GM12878 (cell line): ENCODE measurements at regions not wholly inside any gene's neighbourhood (a gene's known extent, or its start where the extent isn't known, plus 50 kb on each side); places are given as distances from the start of the nearest gene placed in this dataset.

Experiments
- ATAC-seq: fragments of 200-7000 bp; cut with Tn5 transposase; 3 replicates; pipeline ENCODE4 v1.9.1; 2020; ENCODE audit warnings: mild to moderate bottlenecking, moderate library complexity
- BruUV-seq: library from RNA; stranded (reverse); fragments of 400-500 nt; replicated peaks from 2 replicates; lab custom pipeline; 2021; lab: Mats Ljungman, UMichigan
- CTCF ChIA-PET: fragments of 300-600 bp; sonication (Branson Sonifier 250); formaldehyde crosslinking; extraction: SDS; loops from one replicate; lab custom pipeline; 2021; ENCODE audit warnings: inconsistent platforms; lab: Yijun Ruan, JAX
- POLR2A ChIA-PET: fragments of 350-600 bp; formaldehyde crosslinking; extraction: SDS; loops from one replicate; lab custom pipeline; 2021; ENCODE audit warnings: inconsistent platforms; lab: Charles Lee
- RAD21 ChIA-PET: fragments of 300-600 bp; sonication (Branson Sonifier 250); formaldehyde crosslinking; loops from one replicate; lab custom pipeline; 2023; ENCODE audit warnings: antibody characterized with exemption; ENCODE audit not compliant: unreplicated experiment; lab: Charles Lee
- SMC1A ChIA-PET: fragments of 300-600 bp; sonication (Branson Sonifier 250); formaldehyde crosslinking; loops from one replicate; lab custom pipeline; 2023; ENCODE audit not compliant: unreplicated experiment, uncharacterized antibody; lab: Charles Lee
- DNase-seq: peaks from one replicate; pipeline ENCODE4 v3.0.0-alpha.2; 2011; ENCODE audit warnings: low read depth, low spot score
- FAIRE-seq: peaks from 3 replicates; lab custom pipeline; 2011; peaks lifted over from hg19 to GRCh38; lab: Jason Lieb, UNC
- H2AFZ ChIP-seq: 2 replicates; pipeline ENCODE4 v1.6.0; 2011; ENCODE audit warnings: low read depth, low read length, control low read depth; ENCODE audit not compliant: control insufficient read depth
- H3K27ac ChIP-seq: 2 replicates; pipeline ENCODE4 v1.5.1; 2011; ENCODE audit warnings: control low read depth; ENCODE audit not compliant: control insufficient read depth, insufficient read depth
- H3K27me3 ChIP-seq, 2 experiments: replicated peaks in 1 of 2; 2 replicates each; pipeline versions ENCODE4 v1.6.0 to v1.6.1; 2011; ENCODE audit warnings: low read length in 1 of 2; ENCODE audit not compliant: control insufficient read depth in 2 of 2, insufficient read depth in 2 of 2
- H3K36me3 ChIP-seq, 2 experiments: 2 replicates each; pipeline ENCODE4 v1.5.1; 2011; ENCODE audit warnings: low read length in 1 of 2; ENCODE audit not compliant: control insufficient read depth in 2 of 2, insufficient read depth in 2 of 2
- H3K4me1 ChIP-seq: 2 replicates; pipeline ENCODE4 v1.6.1; 2011; ENCODE audit warnings: mild to moderate bottlenecking, low read length, moderate library complexity, mixed read lengths; ENCODE audit not compliant: control insufficient read depth, insufficient read depth
- H3K4me2 ChIP-seq: 2 replicates; pipeline ENCODE4 v1.6.0; 2011; ENCODE audit warnings: control low read depth; ENCODE audit not compliant: control insufficient read depth, insufficient read depth
- H3K4me3 ChIP-seq: fragments of 200-600 bp; sonication (generic); 2 replicates; pipeline ENCODE4 v1.5.1; 2016
- H3K79me2 ChIP-seq: 2 replicates; pipeline ENCODE4 v1.6.0; 2011; ENCODE audit warnings: low read length; ENCODE audit not compliant: control insufficient read depth, insufficient read depth
- H3K9ac ChIP-seq: 2 replicates; pipeline ENCODE4 v1.8.0; 2011; ENCODE audit warnings: low read length, control low read depth, mixed read lengths; ENCODE audit not compliant: control insufficient read depth, insufficient read depth
- H3K9me3 ChIP-seq: replicated peaks from 3 replicates; pipeline ENCODE4 v1.5.1; 2011; ENCODE audit warnings: mild to moderate bottlenecking, low read length; ENCODE audit not compliant: control insufficient read depth, insufficient read depth
- H4K20me1 ChIP-seq: 2 replicates; pipeline ENCODE4 v1.6.0; 2011; ENCODE audit not compliant: control insufficient read depth, insufficient read depth
- ATF7 ChIP-seq: fragments of 450-650 bp; IDR thresholded peaks from 2 replicates; pipeline ENCODE4 v1.6.1; 2016; ENCODE audit warnings: low read depth, mild to moderate bottlenecking
- BACH1 ChIP-seq: fragments of 450-650 bp; IDR thresholded peaks from 2 replicates; pipeline ENCODE4 v1.6.1; 2017; ENCODE audit warnings: mild to moderate bottlenecking, borderline replicate concordance
- BCL11A ChIP-seq: IDR thresholded peaks from 2 replicates; pipeline ENCODE4 v1.6.1; 2011; ENCODE audit warnings: low read depth, low read length
- CBFB ChIP-seq: IDR thresholded peaks from 2 replicates; pipeline ENCODE4 v1.6.1; 2016; ENCODE audit warnings: antibody characterized with exemption, low read depth
- NKRF ChIP-seq: fragments of 450-650 bp; conservative IDR thresholded peaks from 2 replicates; pipeline ENCODE4 v1.6.1; 2017; ENCODE audit warnings: mild to moderate bottlenecking, moderate library complexity
- POLR2A ChIP-seq: IDR thresholded peaks from 2 replicates; pipeline ENCODE4 v1.6.1; 2011; ENCODE audit warnings: low read depth, mild to moderate bottlenecking, low read length
- TCF12 ChIP-seq: IDR thresholded peaks from 2 replicates; pipeline ENCODE4 v1.6.1; 2011; ENCODE audit warnings: low read depth, mild to moderate bottlenecking, low read length
- TCF7 ChIP-seq: IDR thresholded peaks from 2 replicates; pipeline ENCODE4 v1.6.1; 2014; ENCODE audit warnings: antibody characterized with exemption, borderline replicate concordance
- USF1 ChIP-seq: IDR thresholded peaks from 2 replicates; pipeline ENCODE4 v1.6.1; 2011; ENCODE audit warnings: borderline replicate concordance, low read depth, mild to moderate bottlenecking, moderate library complexity, mixed read lengths, low read length; ENCODE audit not compliant: insufficient read depth; ENCODE audit errors: extremely low read length
- YY1 ChIP-seq: IDR thresholded peaks from 2 replicates; pipeline ENCODE4 v1.6.1; 2011; ENCODE audit warnings: low read depth, mild to moderate bottlenecking, low read length
- ZBTB11 ChIP-seq: fragments of 450-650 bp; formaldehyde crosslinking; IDR thresholded peaks from 2 replicates; pipeline ENCODE4 v1.5.0; 2022; ENCODE audit warnings: mild to moderate bottlenecking, missing genetic modification characterization
- ZBTB40 ChIP-seq: fragments of 450-650 bp; IDR thresholded peaks from 2 replicates; pipeline ENCODE4 v1.6.1; 2016; ENCODE audit warnings: mild to moderate bottlenecking, moderate library complexity, borderline replicate concordance
- ZNF622 ChIP-seq: fragments of 450-650 bp; IDR thresholded peaks from 2 replicates; pipeline ENCODE4 v1.6.1; 2017; ENCODE audit warnings: mild to moderate bottlenecking, inconsistent platforms
- WGBS: methylation state at CpG from one replicate; pipeline ENCODE4 v1.1.6; 2016; ENCODE audit warnings: low lambda C conversion rate; ENCODE audit not compliant: insufficient replicate concordance, insufficient coverage; ENCODE audit errors: missing lambda C conversion rate; 5-methylcytosine and 5-hydroxymethylcytosine counted together
- in situ Hi-C: fragments of 300-500 bp; cut with MboI; formaldehyde crosslinking; loops from 9 replicates; pipeline ENCODE4 v1.14.3; 2018; ENCODE audit warnings: mixed read lengths
- intact Hi-C: fragments of 100-400 bp; cut with micrococcal nuclease; formaldehyde crosslinking; loops from one replicate; pipeline ENCODE4 v1.14.2; 2022; ENCODE audit not compliant: unreplicated experiment

- no peak for TF ChIP-seq NKRF
- TF ChIP-seq BACH1 = no peak
- no peak for TF ChIP-seq BCL11A
- TF ChIP-seq TCF12 = no peak
- no peak for TF ChIP-seq ATF7
Measured at GRCh38 chr14:104253901-104254353, 115.5 kb downstream of the KIF26A start (continued).

GRCh38 chr14:104254735-104255400 lies 116.5 kb downstream of the KIF26A start:
- 24% methylated on average over 12 of the region's 13 CpGs for WGBS
- Histone ChIP-seq H3K79me2 (no peaks in the 10 kb centered on the region), H3K27ac (no peak overlapping the region), H2AFZ (no peak overlapping the region), H3K4me1 (no peaks in the 10 kb centered on the region), H4K20me1 (no peaks in the 10 kb centered on the region), H3K4me2 (no peak overlapping the region), H3K9me3 (no peaks in the 10 kb centered on the region; the same call in 2 of the 3 replicates), H3K36me3 (no peaks in the 10 kb centered on the region), H3K9ac (no peak overlapping the region), H3K27me3 (no peaks in the 10 kb centered on the region), H3K4me3 (no peak overlapping the region)
- in situ Hi-C loops = no loop called here
- FAIRE-seq (no peak), DNase-seq (no peak), ATAC-seq (no peak)
- intact Hi-C loops = no loop called here
- BruUV-seq = no TSS peak
- ChIA-PET RAD21 (no interaction called here), POLR2A (no interaction called here), SMC1A (no interaction called here), CTCF (no interaction called here)
- TF ChIP-seq ZBTB40 = no peak
- no peak for TF ChIP-seq YY1
- no peak for TF ChIP-seq USF1
- no peak for TF ChIP-seq CBFB
- TF ChIP-seq POLR2A = no peak
- no peak for TF ChIP-seq TCF7
- TF ChIP-seq ZBTB11 = no peak
- no peak for TF ChIP-seq ZNF622
